GM18519 (cell line): ENCODE measurements at regions not wholly inside any gene's neighbourhood (a gene's known extent, or its start where the extent isn't known, plus 50 kb on each side); places are given as distances from the start of the nearest gene placed in this dataset.

ENCODE experiments used
- ATAC-seq: cut with Tn5 transposase; IDR thresholded peaks from one replicate; pipeline ENCODE4 v1.9.1; 2021; ENCODE audit warnings: mild to moderate bottlenecking, moderate library complexity; ENCODE audit not compliant: unreplicated experiment, low FRiP score

DNA sequence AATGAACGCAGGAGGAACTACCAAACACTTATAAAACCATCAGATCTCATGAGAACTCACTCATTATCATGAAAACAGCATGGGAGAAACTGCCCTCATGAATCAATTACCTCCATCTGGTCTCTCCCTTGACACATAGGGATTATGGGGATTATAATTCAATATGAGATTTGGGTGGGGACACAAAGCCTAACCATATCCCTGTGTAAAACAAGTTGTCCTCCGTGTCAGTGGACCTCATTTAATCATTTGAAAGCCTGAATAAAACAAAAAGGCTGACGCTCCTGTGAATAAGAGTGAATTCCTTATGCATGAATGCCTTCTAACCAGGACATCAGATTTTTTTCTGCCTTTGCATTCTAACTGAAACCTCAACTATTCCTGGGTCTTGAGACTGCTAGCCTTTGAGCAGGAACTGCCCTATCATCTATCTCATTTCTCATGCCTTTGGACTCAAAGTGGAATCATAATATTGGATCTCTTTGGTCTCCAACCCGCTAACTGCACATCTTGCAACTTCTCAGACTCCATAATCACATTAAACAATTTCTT lies 648.8 kb downstream of the ADGRL2 start:
- no peak for ATAC-seq

DNA sequence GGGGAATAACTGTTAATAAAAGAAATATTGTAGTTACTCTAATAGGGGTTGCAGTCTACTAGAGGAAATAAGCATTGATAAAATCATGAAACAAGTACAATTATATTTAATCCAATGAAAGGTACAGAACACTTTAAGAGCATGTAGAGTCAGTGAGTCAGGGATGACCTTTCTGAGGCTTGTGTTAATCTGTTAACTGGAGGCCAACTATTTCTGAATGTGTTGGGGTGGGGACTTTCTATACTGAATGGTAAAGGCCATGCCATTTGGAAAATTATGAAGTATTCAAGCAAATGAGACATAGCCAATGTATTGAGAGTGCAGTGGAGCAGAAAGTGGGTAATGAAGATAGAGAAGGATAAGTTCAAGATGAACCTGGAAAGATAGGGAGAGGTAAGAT lies 646.2 kb downstream of the ADGRL2 start:
- ATAC-seq, result no peak

DNA sequence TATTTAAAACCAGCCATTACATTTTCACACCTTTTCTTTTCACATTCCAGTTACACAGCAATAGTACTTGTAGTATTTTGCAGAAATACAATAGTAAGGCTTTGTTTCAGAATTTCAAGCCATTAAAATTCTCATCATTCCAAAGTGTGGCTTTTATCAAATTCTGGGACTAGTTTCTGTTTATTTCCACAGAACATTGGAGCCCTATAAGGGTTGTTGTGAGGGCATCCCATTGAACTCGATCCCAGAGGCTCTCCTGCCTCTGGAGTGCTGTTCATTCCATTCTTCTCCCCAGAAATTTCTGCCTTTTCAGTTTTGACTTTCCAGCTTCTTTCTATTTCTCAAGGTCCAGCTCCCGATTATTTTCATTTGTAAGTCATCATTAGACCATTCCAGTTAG lies 645.5 kb downstream of the ADGRL2 start:
- no peak for ATAC-seq

DNA sequence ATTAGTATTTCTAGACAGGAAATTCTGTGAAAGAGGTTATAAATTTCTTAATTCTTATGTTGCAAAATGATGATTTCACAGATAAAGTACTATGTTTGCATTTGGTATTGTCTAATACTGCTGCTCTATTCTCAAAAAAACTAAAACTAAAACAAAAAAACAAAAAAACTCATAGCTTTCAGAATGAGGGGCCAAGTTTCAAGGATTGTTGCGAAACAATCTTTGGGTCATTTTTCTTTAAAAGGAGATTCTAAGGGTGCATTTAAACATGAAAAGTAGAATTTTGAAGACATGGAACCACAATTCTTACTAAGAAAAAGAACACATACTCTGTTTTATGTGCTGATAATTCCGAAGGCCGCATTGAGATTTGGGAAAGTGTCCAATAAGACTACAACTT lies 645.1 kb downstream of the ADGRL2 start:
- no peak for ATAC-seq

DNA sequence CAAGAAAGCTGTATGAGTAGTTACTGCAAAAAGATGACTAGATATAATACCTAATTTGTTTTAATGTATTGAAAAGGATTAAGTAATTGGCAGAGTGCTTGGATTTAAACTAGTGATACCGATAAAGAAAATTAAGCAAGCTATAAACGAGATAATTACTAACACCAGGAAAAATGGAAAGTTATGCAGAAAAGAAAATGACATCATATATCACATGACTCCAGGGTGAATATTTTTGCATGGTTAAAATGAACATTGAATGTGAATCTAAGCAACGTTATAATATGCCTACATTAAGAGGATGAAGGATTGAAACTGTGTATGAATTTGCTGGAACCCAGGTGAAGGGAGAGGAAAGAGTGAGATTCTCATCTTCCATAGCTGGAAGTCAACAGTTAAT lies 644.4 kb downstream of the ADGRL2 start:
- ATAC-seq, result no peak

DNA sequence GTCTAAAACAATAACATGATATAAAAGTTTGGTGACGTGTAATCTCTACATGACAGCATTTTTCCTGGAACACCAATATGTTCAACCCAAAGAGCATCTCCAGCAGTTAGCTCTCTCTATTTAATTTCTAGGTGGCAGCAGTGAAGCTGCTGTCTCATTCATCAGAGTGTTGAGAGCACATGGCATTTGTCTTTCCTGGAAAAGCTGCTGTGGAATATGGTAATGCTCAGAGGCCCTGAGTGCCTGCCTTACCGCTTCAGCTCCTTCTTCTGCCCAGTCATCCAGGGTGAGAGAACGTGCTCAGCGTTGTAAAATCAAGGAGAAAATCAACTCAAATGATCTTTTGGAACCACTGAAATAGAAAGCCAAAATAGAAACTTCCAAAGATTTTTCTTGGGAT lies 640.7 kb downstream of the ADGRL2 start:
- no peak for ATAC-seq

DNA sequence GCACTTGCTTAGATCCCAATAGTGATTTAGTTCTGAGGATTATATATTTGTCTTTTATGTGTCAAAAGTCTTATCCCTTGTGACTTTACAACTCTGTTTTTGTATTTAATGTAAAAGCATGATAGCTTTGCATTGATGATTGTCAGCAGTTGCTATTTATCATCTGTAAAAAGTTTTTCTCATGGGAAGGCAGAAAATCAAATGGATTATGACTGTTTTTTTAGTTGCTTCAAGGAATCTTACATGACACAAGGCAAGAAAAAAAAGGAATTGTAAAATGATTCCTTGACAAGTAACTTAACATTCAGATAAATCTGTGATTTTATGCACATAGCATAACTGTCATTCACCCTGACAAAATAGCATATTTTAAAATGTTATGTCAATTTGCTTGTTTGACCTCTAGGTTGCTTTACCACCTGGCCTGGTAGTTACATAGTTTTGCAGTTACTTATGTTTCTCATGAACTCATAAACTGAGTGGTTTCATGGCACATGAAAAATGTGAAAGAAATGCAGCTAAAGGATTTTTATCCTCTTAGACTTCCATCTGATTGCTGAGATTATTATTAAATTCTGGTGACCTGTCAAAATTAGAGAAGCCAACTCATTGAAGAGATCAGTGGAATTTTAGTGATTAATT lies 622.6 kb downstream of the ADGRL2 start:
- ATAC-seq, result no peak

DNA sequence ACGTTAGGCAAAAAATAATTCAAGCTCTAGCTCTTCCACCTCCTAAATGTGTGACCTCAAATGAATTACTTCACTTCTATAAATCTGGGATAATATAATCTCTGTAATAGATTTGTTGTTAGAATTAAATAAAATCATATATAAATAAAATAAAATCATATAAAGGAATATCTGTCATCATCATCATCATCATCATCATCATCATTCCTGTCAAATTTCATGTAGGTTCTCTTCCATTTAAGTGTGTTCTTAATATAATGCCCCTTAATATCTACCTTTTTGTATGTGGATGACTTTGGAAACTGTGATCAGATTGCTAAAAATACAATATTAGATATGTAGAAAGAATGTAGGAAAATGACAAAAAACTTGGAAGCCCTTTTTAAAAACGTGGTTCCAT lies 621.0 kb downstream of the ADGRL2 start:
- no peak for ATAC-seq

DNA sequence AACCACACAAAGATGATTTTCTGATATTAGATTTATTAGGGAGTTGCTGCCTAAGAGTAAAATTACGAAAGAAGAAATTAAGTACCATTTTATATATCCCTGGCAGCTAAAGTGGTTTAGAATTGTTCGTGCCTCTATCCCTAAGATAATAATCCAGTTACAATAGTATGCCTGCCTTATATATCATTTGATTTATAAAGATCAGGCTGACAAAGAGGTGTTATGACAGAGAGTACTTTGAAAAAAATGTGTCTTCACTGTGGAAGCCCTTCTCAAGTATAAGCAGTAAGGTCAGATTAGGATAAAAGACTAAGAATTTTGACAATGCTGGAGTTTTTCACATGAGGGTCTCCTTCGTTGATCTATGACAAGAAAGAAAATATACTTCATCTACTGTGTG lies 619.9 kb downstream of the ADGRL2 start:
- no peak for ATAC-seq

DNA sequence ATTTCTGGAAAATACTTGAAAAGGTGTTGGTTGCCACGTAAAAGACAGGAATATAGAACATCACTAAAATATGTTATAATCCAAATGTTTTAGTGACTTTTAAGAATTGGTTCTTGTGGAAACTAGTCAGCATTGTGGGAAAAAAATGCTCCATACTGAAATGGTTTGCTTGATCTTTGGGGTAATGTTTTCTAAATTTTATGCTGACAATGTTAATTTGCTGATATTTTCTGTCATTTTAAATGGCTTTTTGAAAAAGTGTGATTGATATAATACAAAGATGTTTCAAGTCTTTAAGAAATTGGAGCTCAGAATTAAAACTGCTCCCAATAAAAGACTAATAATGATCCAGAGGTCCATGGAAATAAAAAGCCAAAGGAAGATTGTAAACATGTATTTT lies 610.9 kb downstream of the ADGRL2 start:
- no peak for ATAC-seq

DNA sequence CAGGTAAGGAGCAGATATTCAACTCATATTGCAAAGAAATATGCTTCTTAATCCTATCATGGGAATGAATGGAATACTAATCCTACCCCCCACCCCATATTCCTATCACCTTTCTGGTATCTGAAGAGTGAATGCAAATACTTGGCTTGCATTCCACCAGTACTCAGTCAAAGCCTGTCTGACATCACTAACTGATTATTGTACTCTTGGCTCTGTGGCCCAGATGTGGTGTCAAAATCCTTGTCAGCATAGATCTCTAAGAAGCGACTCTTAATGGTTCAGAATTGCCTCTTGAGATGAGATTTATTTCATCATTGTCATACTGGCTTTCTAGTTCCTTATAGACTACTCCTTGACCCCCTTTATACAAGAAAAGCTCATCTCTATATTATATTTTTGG lies 604.6 kb downstream of the ADGRL2 start:
- ATAC-seq, result no peak

DNA sequence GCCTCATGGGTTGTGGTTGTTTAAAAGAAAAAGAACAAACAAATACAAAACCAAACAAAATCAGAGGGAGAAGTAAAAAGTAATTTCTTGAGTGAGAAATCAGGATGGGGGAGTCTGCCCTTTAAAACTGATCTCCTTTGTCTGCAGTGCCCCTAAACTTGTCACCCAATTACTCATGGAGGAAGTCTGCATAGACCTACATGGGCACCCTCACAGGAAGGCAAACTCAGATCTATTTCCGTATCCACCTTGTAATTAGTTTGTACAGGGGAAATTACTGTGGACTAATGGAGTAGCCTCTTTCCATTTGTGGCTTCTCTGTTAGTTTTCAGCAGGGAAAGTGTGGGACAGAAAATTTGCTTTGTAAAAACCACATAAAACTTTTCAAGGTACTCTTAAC lies 600.4 kb downstream of the ADGRL2 start:
- ATAC-seq, result no peak

DNA sequence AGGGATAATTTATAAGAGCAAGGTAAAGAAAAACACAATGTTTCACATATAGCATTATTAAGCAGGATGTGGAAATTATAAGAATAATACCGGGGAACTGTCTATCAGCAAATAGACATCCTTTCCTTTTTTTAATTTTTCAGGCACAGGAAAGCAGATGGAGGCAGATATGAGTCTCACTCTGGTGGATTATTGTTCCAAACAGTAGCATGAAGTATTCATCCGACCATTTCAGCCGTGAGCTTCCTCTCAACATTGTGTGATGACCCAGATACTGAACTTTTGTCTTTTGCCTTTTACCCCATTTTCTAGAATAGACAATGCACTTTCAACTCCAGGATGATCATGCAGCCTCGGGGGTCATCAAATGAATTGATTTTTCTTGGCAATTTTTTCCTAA lies 599.8 kb downstream of the ADGRL2 start:
- ATAC-seq, result no peak

DNA sequence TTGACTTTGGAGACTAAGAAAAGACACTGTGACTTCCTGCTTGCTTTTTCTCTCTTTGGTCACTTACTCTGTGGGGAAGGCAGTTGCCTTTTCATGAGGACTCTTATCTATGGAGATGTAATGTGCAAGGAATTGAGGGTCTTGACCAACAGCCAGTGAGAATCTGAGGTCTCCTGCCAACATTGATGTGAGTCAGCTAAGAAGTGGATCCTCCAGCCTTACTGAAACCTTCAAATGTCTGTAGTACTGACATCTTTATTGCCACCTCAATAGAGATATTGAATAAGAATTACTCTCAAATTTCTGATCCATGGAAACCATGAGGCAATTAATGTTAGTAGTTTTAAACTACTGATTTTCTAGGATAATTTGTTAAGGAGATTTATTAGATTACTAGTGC lies 598.4 kb downstream of the ADGRL2 start:
- no peak for ATAC-seq

DNA sequence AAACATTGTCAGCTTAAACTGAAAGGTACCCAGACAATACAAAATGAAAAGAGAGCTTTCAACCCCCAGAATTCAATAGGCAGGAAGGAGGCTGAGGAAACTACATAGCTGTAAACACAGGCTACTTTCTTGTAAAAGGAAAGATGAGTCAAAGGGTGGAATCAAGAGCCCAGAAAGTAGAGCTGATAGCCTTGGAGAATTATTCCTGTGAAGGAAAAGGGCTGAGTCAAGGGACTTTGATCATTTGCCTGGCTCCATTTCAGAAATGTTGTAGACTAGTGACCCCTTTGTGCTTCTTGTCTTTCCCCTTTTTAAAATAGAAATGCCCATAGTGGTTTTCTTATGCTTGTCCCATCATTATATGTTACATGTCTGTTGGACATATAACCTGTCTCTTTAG lies 597.6 kb downstream of the ADGRL2 start:
- ATAC-seq, result no peak

DNA sequence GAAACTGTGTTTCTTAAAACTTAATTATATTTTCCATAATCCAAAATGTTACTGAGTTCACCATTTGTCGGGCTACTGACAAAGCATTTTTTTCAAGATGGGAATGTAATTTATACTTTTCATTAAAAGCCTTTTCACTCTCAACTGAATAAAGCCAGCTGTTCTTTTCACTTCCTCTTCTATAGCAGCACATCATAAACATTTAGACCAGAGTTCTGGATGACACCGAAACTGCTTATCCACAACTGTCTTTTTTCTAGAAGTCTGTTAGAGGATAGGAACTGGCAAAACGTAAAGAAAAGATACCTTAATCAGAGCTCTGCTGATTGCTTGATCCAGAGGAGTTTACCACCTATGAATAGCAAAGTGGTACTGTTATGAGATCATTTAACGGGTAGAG lies 594.7 kb downstream of the ADGRL2 start:
- ATAC-seq, result no peak

DNA sequence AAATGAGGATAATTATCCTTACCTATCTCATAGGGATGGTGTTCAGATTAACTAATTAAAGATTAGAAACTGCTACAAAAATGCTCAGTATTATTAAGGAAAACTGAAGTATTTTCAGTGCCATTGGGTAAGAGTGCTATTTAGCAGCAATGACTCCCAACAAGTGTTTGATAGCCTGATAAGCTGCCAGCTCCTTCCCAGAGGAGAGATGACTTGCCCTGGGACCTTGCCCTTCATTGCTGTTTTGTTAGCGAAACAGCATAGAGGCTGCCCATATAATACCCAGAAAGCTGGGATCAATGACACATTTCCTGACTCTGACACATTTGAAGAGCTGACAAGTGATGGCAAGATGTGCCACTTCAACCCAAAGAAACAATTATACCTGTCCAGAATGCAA lies 592.2 kb downstream of the ADGRL2 start:
- no peak for ATAC-seq

DNA sequence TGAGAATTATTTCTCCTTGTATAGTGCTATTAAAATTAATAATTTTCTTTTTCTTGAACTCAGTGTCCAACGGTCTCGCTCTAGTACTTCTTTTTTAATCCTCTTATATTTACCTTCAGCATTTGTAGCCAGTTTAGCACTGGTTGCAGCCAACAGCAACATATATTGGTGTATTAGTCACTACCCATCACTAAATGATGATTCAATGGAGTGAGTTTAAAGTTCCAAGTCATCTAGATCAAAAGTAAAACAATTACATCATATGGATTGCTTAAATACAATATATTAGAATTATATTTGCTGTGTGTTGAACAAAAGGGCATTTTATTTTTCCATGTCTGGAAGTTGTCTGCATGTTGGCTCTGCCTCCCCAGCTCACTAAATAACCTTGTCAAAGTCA lies 591.8 kb downstream of the ADGRL2 start:
- ATAC-seq, result no peak

DNA sequence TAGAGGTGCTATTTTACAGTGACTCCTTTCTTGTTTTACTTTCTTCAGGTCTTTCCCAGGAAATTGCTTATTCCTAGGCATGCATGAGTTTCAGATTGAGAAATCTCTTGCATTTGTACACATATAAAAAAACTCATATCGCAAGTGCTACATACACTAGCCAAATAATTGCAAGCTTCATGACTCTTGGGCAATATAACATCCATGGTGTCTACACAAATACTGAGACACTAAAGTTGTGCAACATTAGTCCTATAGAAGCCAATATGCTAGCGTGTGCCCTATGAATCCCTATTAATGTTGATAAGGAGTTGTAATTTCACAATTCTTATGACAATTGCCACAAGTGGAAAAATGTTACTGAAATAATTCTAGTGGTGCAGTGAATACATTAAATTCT lies 591.0 kb downstream of the ADGRL2 start:
- ATAC-seq, result no peak

DNA sequence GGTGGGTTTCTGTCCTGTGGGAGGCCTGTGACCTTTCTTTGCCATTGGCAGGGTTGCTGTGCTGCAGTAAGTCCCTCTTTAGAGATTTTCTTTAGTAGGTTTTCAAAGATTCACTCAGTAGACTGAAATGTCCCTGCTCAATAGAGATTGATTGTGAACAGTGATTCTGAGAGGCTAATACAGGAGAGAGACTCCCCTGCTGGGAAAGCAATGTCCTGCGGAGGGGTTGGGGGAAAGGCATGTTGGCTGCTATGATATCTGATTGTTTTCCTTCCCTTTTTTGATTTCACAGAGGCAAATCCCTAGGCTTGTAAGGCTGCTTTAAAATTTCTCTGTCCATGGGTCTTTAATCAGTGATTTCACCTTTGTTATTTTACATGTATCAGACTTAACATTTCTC lies 589.9 kb downstream of the ADGRL2 start:
- ATAC-seq, result no peak

DNA sequence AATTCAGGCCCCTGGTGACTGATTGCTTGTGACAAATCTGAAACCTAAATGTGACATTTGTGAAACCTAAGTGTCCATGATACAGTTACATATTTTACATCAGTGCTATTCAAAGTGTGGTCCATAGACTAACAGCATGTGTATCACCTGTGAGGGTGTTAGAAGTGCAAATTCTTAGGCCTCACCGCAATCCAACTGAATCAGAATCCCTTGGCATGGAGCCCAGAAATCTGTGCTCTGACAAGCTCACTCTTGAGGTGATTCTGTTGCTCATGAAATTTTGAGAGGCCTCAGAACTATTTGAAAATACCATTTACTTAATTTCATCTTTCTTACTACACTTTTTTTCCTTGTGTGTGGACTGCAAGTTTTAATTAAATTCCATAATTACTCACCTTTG lies 587.9 kb downstream of the ADGRL2 start:
- ATAC-seq, result no peak

DNA sequence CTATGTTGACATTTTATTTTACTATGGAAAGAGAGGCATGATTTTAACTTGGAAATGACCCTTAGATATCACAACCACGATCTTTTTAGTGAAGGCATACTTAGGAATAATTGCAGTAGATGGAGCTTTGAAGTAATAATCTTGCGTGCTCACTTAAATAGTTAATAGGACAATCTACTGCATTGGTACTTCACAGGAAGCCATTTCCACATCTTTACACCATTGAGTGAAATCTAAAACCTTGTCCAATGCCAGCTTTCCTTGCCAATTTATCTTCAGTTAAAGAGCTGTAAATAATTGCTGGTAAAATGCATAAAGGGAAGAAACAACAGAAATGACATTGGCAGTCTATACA lies 586.3 kb downstream of the ADGRL2 start:
- no peak for ATAC-seq

DNA sequence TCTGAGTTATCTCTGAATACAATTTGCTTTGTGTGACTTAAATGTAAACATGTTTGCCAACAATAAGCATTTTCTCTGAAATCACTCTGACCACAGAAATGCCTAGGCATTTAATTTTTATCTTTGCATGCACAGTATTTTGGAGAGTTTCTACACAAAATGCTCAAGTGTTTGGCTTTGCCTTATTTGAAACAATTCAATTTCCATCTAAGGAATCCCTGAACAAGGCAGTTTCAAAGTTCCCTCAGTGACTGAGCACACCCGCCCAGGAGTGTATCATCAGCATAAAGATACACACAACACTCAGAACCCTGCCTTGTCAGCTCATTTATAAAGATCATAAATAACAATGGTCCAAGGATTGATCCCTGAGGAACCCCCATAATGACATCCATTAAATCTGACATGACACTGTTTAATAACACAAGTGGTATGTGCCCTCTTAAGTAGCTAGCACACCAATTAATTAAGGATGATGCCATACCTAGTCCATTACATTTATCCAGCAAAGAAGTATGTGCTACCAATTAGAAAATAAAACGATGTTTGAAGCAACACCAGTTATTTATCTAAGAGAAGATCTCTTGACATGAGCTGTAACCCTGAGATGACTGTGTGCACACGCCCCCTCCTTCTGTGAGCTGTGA lies 585.8 kb downstream of the ADGRL2 start:
- ATAC-seq, result no peak
